ENCODE measurements at regions not wholly inside any gene's neighbourhood (a gene's known extent, or its start where the extent isn't known, plus 50 kb on each side); places are given as distances from the start of the nearest gene placed in this dataset.

GRCh38 chr1:42044346-42044745 is 108.9 kb upstream of the GUCA2B start:
- no peak for TF ChIP-seq CTCF (IDR thresholded peaks at IDR 0.05; ENCODE audit: low read depth, low read length, missing control alignments)
- no peak for DNase-seq (ENCODE audit: extremely low read depth, low read depth)
- no peak overlapping the region for H3K4me3 ChIP-seq (replicated peaks; ENCODE audit: low read depth, low read length)

GRCh38 chr1:42043811-42044210 is 109.4 kb upstream of the GUCA2B start:
- DNase-seq (ENCODE audit: extremely low read depth, low read depth) = no peak
- H3K4me3 ChIP-seq (replicated peaks; ENCODE audit: low read depth, low read length) = no peak overlapping the region
- no peak for TF ChIP-seq CTCF (IDR thresholded peaks at IDR 0.05; ENCODE audit: low read depth, low read length, missing control alignments)

- H3K4me3 ChIP-seq (replicated peaks; ENCODE audit: low read depth, low read length) = no peak overlapping the region
- no peak for DNase-seq (ENCODE audit: extremely low read depth, low read depth)
- no peak for TF ChIP-seq CTCF (IDR thresholded peaks at IDR 0.05; ENCODE audit: low read depth, low read length, missing control alignments)
Observed at GRCh38 chr1:42043182-42043581, 110.0 kb upstream of the GUCA2B start.

- DNase-seq (ENCODE audit: extremely low read depth, low read depth) = no peak
- no peak overlapping the region for H3K4me3 ChIP-seq (replicated peaks; ENCODE audit: low read depth, low read length)
- no peak for TF ChIP-seq CTCF (IDR thresholded peaks at IDR 0.05; ENCODE audit: low read depth, low read length, missing control alignments)
Observed at GRCh38 chr1:42041031-42041430, 112.2 kb upstream of the GUCA2B start.

- H3K4me3 ChIP-seq (replicated peaks; ENCODE audit: low read depth, low read length) = no peak overlapping the region
- no peak for TF ChIP-seq CTCF (IDR thresholded peaks at IDR 0.05; ENCODE audit: low read depth, low read length, missing control alignments)
- no peak for DNase-seq (ENCODE audit: extremely low read depth, low read depth)
Observed at GRCh38 chr1:42040159-42040558, 113.1 kb upstream of the GUCA2B start.

GRCh38 chr1:42038261-42038660 is 114.9 kb upstream of the GUCA2B start:
- no peak for DNase-seq (ENCODE audit: extremely low read depth, low read depth)
- H3K4me3 ChIP-seq (replicated peaks; ENCODE audit: low read depth, low read length) = no peak overlapping the region
- TF ChIP-seq CTCF (IDR thresholded peaks at IDR 0.05; ENCODE audit: low read depth, low read length, missing control alignments) = no peak

- no peak for TF ChIP-seq CTCF (IDR thresholded peaks at IDR 0.05; ENCODE audit: low read depth, low read length, missing control alignments)
- no peak for DNase-seq (ENCODE audit: extremely low read depth, low read depth)
- no peak overlapping the region for H3K4me3 ChIP-seq (replicated peaks; ENCODE audit: low read depth, low read length)
Observed at GRCh38 chr1:42037586-42037985, 115.6 kb upstream of the GUCA2B start.

Measured in HFF-Myc (cell line).